HepG2 (cell line): ENCODE measurements at regions not wholly inside any gene's neighbourhood (a gene's known extent, or its start where the extent isn't known, plus 50 kb on each side); places are given as distances from the start of the nearest gene placed in this dataset.

Source experiments
- CBX2 ChIP-seq, 2 experiments: fragments of 200-600 bp in 1 of 2; sonication (generic); formaldehyde crosslinking in 1 of 2; IDR thresholded peaks; 2 replicates each; pipeline versions ENCODE4 v1.7.0 to v1.8.1; 2018 to 2022; ENCODE audit warnings: low read depth in 2 of 2, low read length in 1 of 2, mild to moderate bottlenecking in 1 of 2, missing genetic modification reagents in 1 of 2
- CHCHD3 ChIP-seq: sonication (generic); formaldehyde crosslinking; IDR thresholded peaks from 2 replicates; pipeline ENCODE4 v1.8.0; 2022; ENCODE audit warnings: mild to moderate bottlenecking, missing genetic modification reagents, moderate library complexity
- ISL2 ChIP-seq: sonication (generic); formaldehyde crosslinking; IDR thresholded peaks from 2 replicates; pipeline ENCODE4 v1.5.0; 2020; ENCODE audit warnings: missing genetic modification reagents
- MIXL1 ChIP-seq: IDR thresholded peaks from 2 replicates; pipeline ENCODE4 v1.6.1; 2016
- POLR2A ChIP-seq, 2 experiments: IDR thresholded peaks; 2 replicates each; pipeline ENCODE4 v1.6.1; 2011; ENCODE audit warnings: low read depth in 2 of 2, low read length in 2 of 2, mild to moderate bottlenecking in 1 of 2, moderate library complexity in 1 of 2; ENCODE audit not compliant: insufficient read depth in 1 of 2
- POLR2AphosphoS5 ChIP-seq: IDR thresholded peaks from 2 replicates; pipeline ENCODE4 v1.6.1; 2012; ENCODE audit warnings: low read depth, low read length
- SAP130 ChIP-seq: IDR thresholded peaks from 2 replicates; pipeline ENCODE4 v1.6.1; 2016; ENCODE audit warnings: low read depth
- SIX4 ChIP-seq: sonication (generic); formaldehyde crosslinking; IDR thresholded peaks from 2 replicates; pipeline ENCODE4 v1.4.0; 2020; ENCODE audit warnings: missing genetic modification reagents
- TF ChIP-seq, protein P1 (sequence below): sonication (generic); formaldehyde crosslinking; IDR thresholded peaks from 2 replicates; pipeline ENCODE4 v1.8.1; 2023; ENCODE audit warnings: mild to moderate bottlenecking, missing genetic modification reagents
- TF ChIP-seq, protein P2 (sequence below): sonication (generic); formaldehyde crosslinking; IDR thresholded peaks from 2 replicates; pipeline ENCODE4 v1.5.0; 2020; ENCODE audit warnings: missing genetic modification reagents
- TF ChIP-seq, protein P3 (sequence below), 2 experiments: IDR thresholded peaks; 2 replicates each; pipeline ENCODE4 v1.6.1; 2011 to 2012; ENCODE audit warnings: low read length in 2 of 2, borderline replicate concordance in 1 of 2, low read depth in 1 of 2, mild to moderate bottlenecking in 1 of 2, moderate library complexity in 1 of 2
- TF ChIP-seq, protein P4 (sequence below): IDR thresholded peaks from 2 replicates; pipeline ENCODE4 v1.6.1; 2016; ENCODE audit warnings: low read depth
- TF ChIP-seq, protein P5 (sequence below): sonication (generic); formaldehyde crosslinking; conservative IDR thresholded peaks from 2 replicates; pipeline ENCODE4 v1.4.0; 2020; ENCODE audit warnings: missing genetic modification reagents

DNA sequence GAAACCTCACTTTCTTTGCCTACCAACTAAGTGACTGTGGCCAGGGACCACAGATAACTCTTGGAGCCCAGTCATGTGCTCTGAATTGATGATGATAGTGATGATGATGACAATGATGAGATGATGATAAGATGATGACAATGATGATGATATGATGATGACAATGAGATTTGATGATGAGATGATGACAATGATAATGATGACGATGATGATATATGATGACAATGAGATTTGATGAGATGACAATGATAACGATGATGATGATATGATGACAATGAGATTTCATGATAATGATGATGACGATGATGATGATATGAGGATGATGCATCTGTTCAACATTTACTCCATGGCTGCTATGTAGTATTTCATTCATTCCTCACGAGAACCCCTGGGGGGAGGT, 213.0 kb downstream of the ERCC6L2 start:
- TF ChIP-seq POLR2AphosphoS5 (no peak), ISL2 (CRISPR knock-in tag) (no peak), SIX4 (CRISPR knock-in tag) (no peak), SAP130 (no peak), CHCHD3 (CRISPR knock-in tag) (no peak), POLR2A (IDR thresholded peaks at IDR 0.05; ENCODE audit: insufficient read depth in 1 of 2, low read depth in 2 of 2, low read length in 2 of 2) (no peak), CBX2 (IDR thresholded peaks at IDR 0.05; ENCODE audit: low read depth, low read length) (no peak), CBX2 (CRISPR knock-in tag; IDR thresholded peaks at IDR 0.05; ENCODE audit: low read depth) (no peak), MIXL1 (CRISPR knock-in tag) (no peak)
- TF ChIP-seq, protein P1, sequence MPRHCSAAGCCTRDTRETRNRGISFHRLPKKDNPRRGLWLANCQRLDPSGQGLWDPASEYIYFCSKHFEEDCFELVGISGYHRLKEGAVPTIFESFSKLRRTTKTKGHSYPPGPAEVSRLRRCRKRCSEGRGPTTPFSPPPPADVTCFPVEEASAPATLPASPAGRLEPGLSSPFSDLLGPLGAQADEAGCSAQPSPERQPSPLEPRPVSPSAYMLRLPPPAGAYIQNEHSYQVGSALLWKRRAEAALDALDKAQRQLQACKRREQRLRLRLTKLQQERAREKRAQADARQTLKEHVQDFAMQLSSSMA (CRISPR knock-in tag) = no peak
- TF ChIP-seq, protein P2, sequence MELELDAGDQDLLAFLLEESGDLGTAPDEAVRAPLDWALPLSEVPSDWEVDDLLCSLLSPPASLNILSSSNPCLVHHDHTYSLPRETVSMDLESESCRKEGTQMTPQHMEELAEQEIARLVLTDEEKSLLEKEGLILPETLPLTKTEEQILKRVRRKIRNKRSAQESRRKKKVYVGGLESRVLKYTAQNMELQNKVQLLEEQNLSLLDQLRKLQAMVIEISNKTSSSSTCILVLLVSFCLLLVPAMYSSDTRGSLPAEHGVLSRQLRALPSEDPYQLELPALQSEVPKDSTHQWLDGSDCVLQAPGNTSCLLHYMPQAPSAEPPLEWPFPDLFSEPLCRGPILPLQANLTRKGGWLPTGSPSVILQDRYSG (CRISPR knock-in tag) = no peak
- TF ChIP-seq, protein P3, sequence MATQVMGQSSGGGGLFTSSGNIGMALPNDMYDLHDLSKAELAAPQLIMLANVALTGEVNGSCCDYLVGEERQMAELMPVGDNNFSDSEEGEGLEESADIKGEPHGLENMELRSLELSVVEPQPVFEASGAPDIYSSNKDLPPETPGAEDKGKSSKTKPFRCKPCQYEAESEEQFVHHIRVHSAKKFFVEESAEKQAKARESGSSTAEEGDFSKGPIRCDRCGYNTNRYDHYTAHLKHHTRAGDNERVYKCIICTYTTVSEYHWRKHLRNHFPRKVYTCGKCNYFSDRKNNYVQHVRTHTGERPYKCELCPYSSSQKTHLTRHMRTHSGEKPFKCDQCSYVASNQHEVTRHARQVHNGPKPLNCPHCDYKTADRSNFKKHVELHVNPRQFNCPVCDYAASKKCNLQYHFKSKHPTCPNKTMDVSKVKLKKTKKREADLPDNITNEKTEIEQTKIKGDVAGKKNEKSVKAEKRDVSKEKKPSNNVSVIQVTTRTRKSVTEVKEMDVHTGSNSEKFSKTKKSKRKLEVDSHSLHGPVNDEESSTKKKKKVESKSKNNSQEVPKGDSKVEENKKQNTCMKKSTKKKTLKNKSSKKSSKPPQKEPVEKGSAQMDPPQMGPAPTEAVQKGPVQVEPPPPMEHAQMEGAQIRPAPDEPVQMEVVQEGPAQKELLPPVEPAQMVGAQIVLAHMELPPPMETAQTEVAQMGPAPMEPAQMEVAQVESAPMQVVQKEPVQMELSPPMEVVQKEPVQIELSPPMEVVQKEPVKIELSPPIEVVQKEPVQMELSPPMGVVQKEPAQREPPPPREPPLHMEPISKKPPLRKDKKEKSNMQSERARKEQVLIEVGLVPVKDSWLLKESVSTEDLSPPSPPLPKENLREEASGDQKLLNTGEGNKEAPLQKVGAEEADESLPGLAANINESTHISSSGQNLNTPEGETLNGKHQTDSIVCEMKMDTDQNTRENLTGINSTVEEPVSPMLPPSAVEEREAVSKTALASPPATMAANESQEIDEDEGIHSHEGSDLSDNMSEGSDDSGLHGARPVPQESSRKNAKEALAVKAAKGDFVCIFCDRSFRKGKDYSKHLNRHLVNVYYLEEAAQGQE (IDR thresholded peaks at IDR 0.05; ENCODE audit: borderline replicate concordance in 1 of 2, low read depth in 1 of 2, low read length in 2 of 2) = no peak
- TF ChIP-seq, protein P4, sequence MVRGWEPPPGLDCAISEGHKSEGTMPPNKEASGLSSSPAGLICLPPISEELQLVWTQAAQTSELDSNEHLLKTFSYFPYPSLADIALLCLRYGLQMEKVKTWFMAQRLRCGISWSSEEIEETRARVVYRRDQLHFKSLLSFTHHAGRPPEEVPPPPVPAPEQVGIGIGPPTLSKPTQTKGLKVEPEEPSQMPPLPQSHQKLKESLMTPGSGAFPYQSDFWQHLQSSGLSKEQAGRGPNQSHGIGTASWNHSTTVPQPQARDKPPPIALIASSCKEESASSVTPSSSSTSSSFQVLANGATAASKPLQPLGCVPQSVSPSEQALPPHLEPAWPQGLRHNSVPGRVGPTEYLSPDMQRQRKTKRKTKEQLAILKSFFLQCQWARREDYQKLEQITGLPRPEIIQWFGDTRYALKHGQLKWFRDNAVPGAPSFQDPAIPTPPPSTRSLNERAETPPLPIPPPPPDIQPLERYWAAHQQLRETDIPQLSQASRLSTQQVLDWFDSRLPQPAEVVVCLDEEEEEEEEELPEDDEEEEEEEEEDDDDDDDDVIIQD (CRISPR knock-in tag) = no peak
- TF ChIP-seq, protein P5, sequence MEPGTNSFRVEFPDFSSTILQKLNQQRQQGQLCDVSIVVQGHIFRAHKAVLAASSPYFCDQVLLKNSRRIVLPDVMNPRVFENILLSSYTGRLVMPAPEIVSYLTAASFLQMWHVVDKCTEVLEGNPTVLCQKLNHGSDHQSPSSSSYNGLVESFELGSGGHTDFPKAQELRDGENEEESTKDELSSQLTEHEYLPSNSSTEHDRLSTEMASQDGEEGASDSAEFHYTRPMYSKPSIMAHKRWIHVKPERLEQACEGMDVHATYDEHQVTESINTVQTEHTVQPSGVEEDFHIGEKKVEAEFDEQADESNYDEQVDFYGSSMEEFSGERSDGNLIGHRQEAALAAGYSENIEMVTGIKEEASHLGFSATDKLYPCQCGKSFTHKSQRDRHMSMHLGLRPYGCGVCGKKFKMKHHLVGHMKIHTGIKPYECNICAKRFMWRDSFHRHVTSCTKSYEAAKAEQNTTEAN (CRISPR knock-in tag) = no peak
